Upper lobe of left lung (tissue), 6 donors: ENCODE measurements at regions not wholly inside any gene's neighbourhood (a gene's known extent, or its start where the extent isn't known, plus 50 kb on each side); places are given as distances from the start of the nearest gene placed in this dataset.

Source experiments
- ATAC-seq, 2 donors: fragments of 200-7000 bp; cut with Tn5 transposase; one replicate each; pipeline ENCODE4 v1.9.1; 2022; ENCODE audit warnings: mild to moderate bottlenecking in 2 of 2, moderate library complexity in 2 of 2; ENCODE audit not compliant: low FRiP score in 2 of 2
- DNase-seq, 2 donors: peaks; one replicate each; pipeline ENCODE4 v3.0.0-alpha.2; 2019 to 2020
- H3K27ac ChIP-seq, 4 donors: fragments of 200-600 bp; sonication (generic); one replicate each; pipeline ENCODE4 v1.5.1; 2016 to 2019
- H3K27me3 ChIP-seq, 4 donors: fragments of 200-600 bp; sonication (generic); one replicate each; pipeline ENCODE4 v1.5.1; 2017 to 2019
- H3K36me3 ChIP-seq, 4 donors: fragments of 200-600 bp; sonication (generic); one replicate each; pipeline ENCODE4 v1.5.1; 2016 to 2019
- H3K4me1 ChIP-seq, 4 donors: fragments of 200-600 bp; sonication (generic); one replicate each; pipeline ENCODE4 v1.5.1; 2018 to 2019
- H3K4me3 ChIP-seq, 4 donors: fragments of 200-600 bp; sonication (generic); one replicate each; pipeline ENCODE4 v1.5.1; 2017 to 2019; ENCODE audit warnings: mild to moderate bottlenecking in 2 of 4, moderate library complexity in 1 of 4
- H3K9me3 ChIP-seq, 4 donors: fragments of 200-600 bp; sonication (generic); one replicate each; pipeline ENCODE4 v1.5.1; 2018 to 2019
- EP300 ChIP-seq, 4 donors: sonication (generic); formaldehyde crosslinking; IDR thresholded peaks; one replicate each; pipeline ENCODE4 v1.5.1; 2017; ENCODE audit warnings: antibody characterized with exemption in 4 of 4, control low read depth in 2 of 4
- POLR2A ChIP-seq, 4 donors: fragments of 450-650 bp; IDR thresholded peaks; one replicate each; pipeline ENCODE4 v1.5.1; 2016 to 2017; ENCODE audit warnings: antibody characterized with exemption in 4 of 4, mild to moderate bottlenecking in 2 of 4
- POLR2AphosphoS5 ChIP-seq, 2 donors: sonication (generic); formaldehyde crosslinking; IDR thresholded peaks; one replicate each; pipeline ENCODE4 v1.5.1; 2017; ENCODE audit warnings: antibody characterized with exemption in 2 of 2
- WGBS, 2 donors: methylation state at CpG; one replicate each; pipeline ENCODE4 v1.1.5; 2017 to 2018; 5-methylcytosine and 5-hydroxymethylcytosine counted together
- TF ChIP-seq, protein P1 (sequence below), 6 experiments: fragments of 450-650 bp in 4 of 6; fragments of 200-600 bp in 2 of 6; sonication (generic) in 2 of 6; IDR thresholded peaks; one replicate each; pipeline ENCODE4 v1.5.1; 2016 to 2019; ENCODE audit warnings: antibody characterized with exemption in 6 of 6
- donor health status: DM: no; HTN: no; CAD: no; lungs with moderate emphysema.
- donor health status: DM: no; HTN: yes; CAD: no; lungs with severe emphysema.

DNA sequence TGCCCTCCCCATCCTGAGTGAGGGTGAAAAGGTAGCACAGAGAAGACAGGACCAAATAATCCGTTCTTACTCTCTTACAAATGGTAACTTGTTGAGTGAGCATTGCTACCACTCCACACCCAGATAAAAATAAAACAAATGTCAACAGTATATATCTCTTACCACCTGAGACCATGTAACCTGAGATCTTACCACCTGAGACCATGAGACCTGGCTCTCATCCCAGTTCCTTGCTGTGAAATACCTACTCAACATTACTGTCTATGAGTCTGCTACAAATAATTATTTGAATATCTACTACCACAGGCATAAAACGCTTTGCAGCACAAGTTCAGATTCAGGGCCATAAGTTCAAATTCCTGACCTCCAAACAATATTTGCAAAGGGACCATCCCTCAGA lies 234.7 kb downstream of the C1D start:
- Histone ChIP-seq H3K27ac (no peak overlapping the region), H3K4me3 (no peak overlapping the region), H3K36me3 (no peaks in the 10 kb centered on the region), H3K9me3 (no peaks in the 10 kb centered on the region), H3K27me3 (no peaks in the 10 kb centered on the region), H3K4me1 (peaks cover 0 to 4% (median 0%) of the 10 kb centered on the region in 4 donors)
- WGBS, 2 donors: 45 to 51% methylated on average over 2 of the region's 2 CpGs
- DNase-seq: no peak
- TF ChIP-seq EP300 (IDR thresholded peaks at IDR 0.05): no peak
- TF ChIP-seq, protein P1, sequence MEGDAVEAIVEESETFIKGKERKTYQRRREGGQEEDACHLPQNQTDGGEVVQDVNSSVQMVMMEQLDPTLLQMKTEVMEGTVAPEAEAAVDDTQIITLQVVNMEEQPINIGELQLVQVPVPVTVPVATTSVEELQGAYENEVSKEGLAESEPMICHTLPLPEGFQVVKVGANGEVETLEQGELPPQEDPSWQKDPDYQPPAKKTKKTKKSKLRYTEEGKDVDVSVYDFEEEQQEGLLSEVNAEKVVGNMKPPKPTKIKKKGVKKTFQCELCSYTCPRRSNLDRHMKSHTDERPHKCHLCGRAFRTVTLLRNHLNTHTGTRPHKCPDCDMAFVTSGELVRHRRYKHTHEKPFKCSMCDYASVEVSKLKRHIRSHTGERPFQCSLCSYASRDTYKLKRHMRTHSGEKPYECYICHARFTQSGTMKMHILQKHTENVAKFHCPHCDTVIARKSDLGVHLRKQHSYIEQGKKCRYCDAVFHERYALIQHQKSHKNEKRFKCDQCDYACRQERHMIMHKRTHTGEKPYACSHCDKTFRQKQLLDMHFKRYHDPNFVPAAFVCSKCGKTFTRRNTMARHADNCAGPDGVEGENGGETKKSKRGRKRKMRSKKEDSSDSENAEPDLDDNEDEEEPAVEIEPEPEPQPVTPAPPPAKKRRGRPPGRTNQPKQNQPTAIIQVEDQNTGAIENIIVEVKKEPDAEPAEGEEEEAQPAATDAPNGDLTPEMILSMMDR (IDR thresholded peaks at IDR 0.05): no peak
- no peak for ATAC-seq

DNA sequence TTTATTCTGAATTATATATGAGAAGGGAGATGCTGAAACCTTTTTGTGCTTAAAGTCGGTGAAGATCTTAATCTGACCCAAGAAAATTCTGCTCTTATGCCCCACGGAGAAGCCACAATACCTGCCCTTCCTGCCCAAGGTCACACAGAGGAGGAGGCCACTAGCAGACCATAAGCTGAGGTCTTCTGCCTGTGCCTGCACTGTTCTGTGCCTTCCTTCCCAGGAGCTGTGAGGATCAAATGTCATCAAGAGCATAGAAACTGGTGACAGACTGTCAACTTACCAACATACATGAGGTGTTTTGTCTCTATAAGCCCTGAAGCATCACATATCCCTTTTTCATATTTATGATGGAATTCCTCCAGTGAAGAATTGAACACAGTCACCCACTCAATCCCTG lies 233.3 kb downstream of the C1D start:
- TF ChIP-seq EP300 (IDR thresholded peaks at IDR 0.05) (no peak), POLR2AphosphoS5 (IDR thresholded peaks at IDR 0.05) (no peak), POLR2A (IDR thresholded peaks at IDR 0.05) (no peak)
- TF ChIP-seq, protein P1 (IDR thresholded peaks at IDR 0.05): no peak
- H3K36me3 ChIP-seq: no peaks in the 10 kb centered on the region
- H3K27ac ChIP-seq: no peak overlapping the region
- H3K9me3 ChIP-seq: no peaks in the 10 kb centered on the region
- WGBS, 2 donors: 91% methylated on average over 2 of the region's 2 CpGs
- no peak for DNase-seq
- H3K4me3 ChIP-seq: no peak overlapping the region
- no peaks in the 10 kb centered on the region for H3K27me3 ChIP-seq
- peaks cover 0 to 4% (median 0%) of the 10 kb centered on the region in 4 donors for H3K4me1 ChIP-seq
- ATAC-seq: no peak

DNA sequence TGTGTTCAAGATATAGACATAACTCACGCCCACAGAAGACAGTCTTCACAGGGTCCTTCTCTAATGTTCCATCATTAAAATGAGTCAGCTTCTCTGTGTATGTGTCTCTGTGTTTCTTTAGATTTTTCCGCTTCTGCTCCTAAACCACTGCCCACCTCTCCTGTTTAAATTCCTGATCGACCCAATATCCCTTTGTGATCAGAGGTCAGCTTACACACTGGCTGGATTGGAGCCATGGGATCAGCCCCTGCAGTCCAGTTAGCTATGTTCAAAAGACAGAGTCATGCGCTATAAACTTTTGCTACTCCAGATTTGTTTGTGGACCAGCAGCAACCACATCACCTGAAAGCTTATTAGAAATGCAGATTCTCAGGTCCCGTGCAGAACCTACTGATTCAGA lies 229.2 kb downstream of the C1D start:
- ATAC-seq (no peak), DNase-seq (no peak)
- WGBS, 2 donors: 86 to 89% methylated on average over 5 of the region's 5 CpGs
- Histone ChIP-seq H3K4me3 (no peak overlapping the region), H3K4me1 (no peaks in the 10 kb centered on the region), H3K27me3 (no peaks in the 10 kb centered on the region), H3K9me3 (no peaks in the 10 kb centered on the region), H3K36me3 (no peaks in the 10 kb centered on the region), H3K27ac (no peak overlapping the region)
- TF ChIP-seq EP300 (IDR thresholded peaks at IDR 0.05): no peak
- no peak for TF ChIP-seq POLR2AphosphoS5 (IDR thresholded peaks at IDR 0.05)
- TF ChIP-seq POLR2A (IDR thresholded peaks at IDR 0.05): no peak
- TF ChIP-seq, protein P1 (IDR thresholded peaks at IDR 0.05): no peak

DNA sequence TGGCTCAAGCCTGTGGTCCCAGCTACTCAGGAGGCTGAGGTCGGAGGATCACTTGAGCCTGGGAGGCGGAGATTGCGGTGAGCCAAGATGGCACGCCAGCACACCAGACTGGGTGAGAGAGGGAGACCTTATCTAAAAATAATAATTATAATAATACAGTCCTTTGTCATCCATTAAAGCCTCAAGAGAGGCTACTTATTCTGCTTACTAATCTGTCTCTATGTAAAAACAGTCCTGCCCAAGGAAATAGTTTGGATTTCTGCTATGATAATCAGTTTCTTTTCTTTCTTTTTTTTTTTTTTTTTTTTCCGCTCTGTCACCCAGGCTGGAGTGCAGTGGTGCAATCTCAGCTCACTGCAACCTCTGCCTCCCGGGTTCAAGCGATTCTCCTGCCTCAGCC lies 228.3 kb downstream of the C1D start:
- TF ChIP-seq EP300 (IDR thresholded peaks at IDR 0.05) (no peak), POLR2AphosphoS5 (IDR thresholded peaks at IDR 0.05) (no peak), POLR2A (IDR thresholded peaks at IDR 0.05) (no peak)
- TF ChIP-seq, protein P1 (IDR thresholded peaks at IDR 0.05): no peak

DNA sequence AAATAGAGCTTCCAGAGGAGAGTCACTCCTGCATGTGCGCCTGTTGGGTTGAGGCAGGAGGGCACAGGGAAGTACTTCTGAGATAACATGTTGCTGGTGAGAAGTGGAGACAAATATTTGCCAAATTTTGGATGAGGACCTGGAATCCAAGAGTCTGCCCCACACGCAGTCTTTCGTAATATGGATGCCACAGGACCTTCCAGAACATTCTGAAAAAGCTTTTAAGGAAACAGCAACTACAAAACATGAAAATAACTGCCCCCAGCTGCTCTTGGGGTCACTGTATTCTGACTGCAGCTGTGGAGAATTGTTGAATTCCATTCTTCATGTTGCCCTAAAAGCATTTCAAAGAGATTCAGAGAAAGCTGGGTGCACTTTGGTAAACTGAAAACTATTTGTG lies 227.5 kb downstream of the C1D start:
- Histone ChIP-seq H3K4me3 (no peak overlapping the region), H3K9me3 (no peaks in the 10 kb centered on the region), H3K27me3 (no peaks in the 10 kb centered on the region), H3K4me1 (no peaks in the 10 kb centered on the region), H3K36me3 (no peaks in the 10 kb centered on the region), H3K27ac (no peak overlapping the region)
- no peak for DNase-seq
- ATAC-seq: no peak
- TF ChIP-seq POLR2A (IDR thresholded peaks at IDR 0.05) (no peak), EP300 (IDR thresholded peaks at IDR 0.05) (no peak), POLR2AphosphoS5 (IDR thresholded peaks at IDR 0.05) (no peak)
- 43 to 84% methylated on average over 3 of the region's 3 CpGs for WGBS, 2 donors

More for the DNA sequence above, 228.3 kb downstream of the C1D start:
- H3K27ac ChIP-seq: no peak overlapping the region
- no peak overlapping the region for H3K4me3 ChIP-seq
- DNase-seq (no peak), ATAC-seq (no peak)
- WGBS, 2 donors: 77 to 96% methylated on average over 7 of the region's 7 CpGs
- no peaks in the 10 kb centered on the region for H3K27me3 ChIP-seq
- no peaks in the 10 kb centered on the region for H3K9me3 ChIP-seq
- H3K36me3 ChIP-seq: no peaks in the 10 kb centered on the region
- no peaks in the 10 kb centered on the region for H3K4me1 ChIP-seq
